ENCODE measurements at regions not wholly inside any gene's neighbourhood (a gene's known extent, or its start where the extent isn't known, plus 50 kb on each side); places are given as distances from the start of the nearest gene placed in this dataset.

GRCh38 chr13:31588893-31589292 is 150.4 kb upstream of the RXFP2 start:
- ChIA-PET SMC1A (ENCODE audit: uncharacterized antibody, unreplicated experiment) (no interaction called here), RAD21 (ENCODE audit: unreplicated experiment) (no interaction called here), CTCF (no interaction called here), POLR2A (no interaction called here)
- no peak overlapping the region for H3K9ac ChIP-seq (ENCODE audit: control insufficient read depth, insufficient read depth, low read length)
- no peak overlapping the region for H3K4me2 ChIP-seq (ENCODE audit: control insufficient read depth, insufficient read depth)
- ATAC-seq (no peak), DNase-seq (ENCODE audit: low read depth, low spot score) (no peak), FAIRE-seq (no peak)
- H3K27me3 ChIP-seq (replicated peaks in 1 of 2; ENCODE audit: control insufficient read depth in 2 of 2, insufficient read depth in 2 of 2, low read length in 1 of 2): no peaks in the 10 kb centered on the region
- H4K20me1 ChIP-seq (ENCODE audit: control insufficient read depth, insufficient read depth): no peaks in the 10 kb centered on the region
- no peaks in the 10 kb centered on the region for H3K79me2 ChIP-seq (ENCODE audit: control insufficient read depth, insufficient read depth, low read length)
- H3K9me3 ChIP-seq (replicated peaks; ENCODE audit: control insufficient read depth, insufficient read depth, low read length): no peaks in the 10 kb centered on the region
- intact Hi-C loops (cut with micrococcal nuclease; ENCODE audit: unreplicated experiment): no loop called here
- H3K36me3 ChIP-seq (ENCODE audit: control insufficient read depth in 2 of 2, insufficient read depth in 2 of 2, low read length in 1 of 2): no peaks in the 10 kb centered on the region
- H2AFZ ChIP-seq (ENCODE audit: control insufficient read depth, low read depth, low read length): no peak overlapping the region
- in situ Hi-C loops (cut with MboI): no loop called here
- no peaks in the 10 kb centered on the region for H3K4me1 ChIP-seq (ENCODE audit: control insufficient read depth, insufficient read depth, low read length)
- 0% methylated on average over 1 of the region's 1 CpG for WGBS (ENCODE audit: insufficient coverage, insufficient replicate concordance, low lambda C conversion rate, missing lambda C conversion rate)
- no TSS peak for BruUV-seq (replicated peaks)
- H3K4me3 ChIP-seq: no peak overlapping the region
- no peak overlapping the region for H3K27ac ChIP-seq (ENCODE audit: control insufficient read depth, insufficient read depth)
- TF ChIP-seq LARP7 (IDR thresholded peaks at IDR 0.05) (no peak), TARDBP (IDR thresholded peaks at IDR 0.05; ENCODE audit: borderline replicate concordance) (no peak), POLR2AphosphoS2 (IDR thresholded peaks at IDR 0.05; ENCODE audit: low read depth, low read length) (no peak), NFXL1 (IDR thresholded peaks at IDR 0.05; ENCODE audit: borderline replicate concordance) (no peak), NR2C1 (IDR thresholded peaks at IDR 0.05) (no peak), RAD21 (IDR thresholded peaks at IDR 0.05; ENCODE audit: insufficient read depth, low read depth, low read length) (no peak), ASH2L (IDR thresholded peaks at IDR 0.05; ENCODE audit: borderline replicate concordance, low read depth) (no peak), EP300 (IDR thresholded peaks at IDR 0.05; ENCODE audit: borderline replicate concordance in 1 of 2, control insufficient read depth in 1 of 2, low read depth in 2 of 2, low read length in 2 of 2) (no peak), BACH1 (IDR thresholded peaks at IDR 0.05; ENCODE audit: borderline replicate concordance) (no peak), CREB1 (IDR thresholded peaks at IDR 0.05; ENCODE audit: low read depth) (no peak), SMAD5 (IDR thresholded peaks at IDR 0.05; ENCODE audit: low read depth) (no peak), FOXK2 (IDR thresholded peaks at IDR 0.05) (no peak)
- TF ChIP-seq, protein P1, sequence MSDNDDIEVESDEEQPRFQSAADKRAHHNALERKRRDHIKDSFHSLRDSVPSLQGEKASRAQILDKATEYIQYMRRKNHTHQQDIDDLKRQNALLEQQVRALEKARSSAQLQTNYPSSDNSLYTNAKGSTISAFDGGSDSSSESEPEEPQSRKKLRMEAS (IDR thresholded peaks at IDR 0.05; ENCODE audit: low read depth, low read length): no peak

Data from GM12878 (cell line).